BLaER1 treated with 17β-estradiol and CSF1 and Interleukin-3, amounts not matched to agents 10 nM and 100 nM (cell line): ENCODE measurements at regions not wholly inside any gene's neighbourhood (a gene's known extent, or its start where the extent isn't known, plus 50 kb on each side); places are given as distances from the start of the nearest gene placed in this dataset.
A peak's percentile ranks its signal among the peaks of the same experiment; 100 is the strongest.
"Not testable (repeated sequence)": the region's sequence is repeated elsewhere in the genome, so short reads cannot be mapped to it uniquely, and the experiment has no call there.

Source experiments
- H3K27ac ChIP-seq, 11 experiments: shearing (Covaris generic); formaldehyde crosslinking; 2 replicates each; pipeline ENCODE4 v1.8.1; 2022
- H3K27me3 ChIP-seq, 11 experiments: shearing (Covaris generic); formaldehyde crosslinking; 2 replicates each; pipeline ENCODE4 v1.8.1; 2022
- H3K36me3 ChIP-seq, 11 experiments: shearing (Covaris generic); formaldehyde crosslinking; 2 replicates each; pipeline ENCODE4 v1.8.1; 2022
- H3K4me1 ChIP-seq, 10 experiments: shearing (Covaris generic); formaldehyde crosslinking; 2 replicates each; pipeline ENCODE4 v1.8.1; 2022
- H3K4me2 ChIP-seq, 11 experiments: shearing (Covaris generic); formaldehyde crosslinking; 2 replicates each; pipeline ENCODE4 v1.8.1; 2022
- H3K4me3 ChIP-seq, 10 experiments: shearing (Covaris generic); formaldehyde crosslinking; 2 replicates each; pipeline ENCODE4 v1.8.1; 2022
- H3K9ac ChIP-seq, 11 experiments: shearing (Covaris generic); formaldehyde crosslinking; 2 replicates each; pipeline ENCODE4 v1.8.1; 2022
- H3K9me3 ChIP-seq, 11 experiments: shearing (Covaris generic); formaldehyde crosslinking; replicated peaks in 1 of 11; 2 replicates each; pipeline ENCODE4 v1.8.1; 2022
- H4K20me1 ChIP-seq, 11 experiments: shearing (Covaris generic); formaldehyde crosslinking; 2 replicates each; pipeline ENCODE4 v1.8.1; 2022
- Cebpa-rat ChIP-seq, 11 experiments: shearing (Covaris generic); IDR thresholded peaks; 2 replicates each; pipeline ENCODE4 v1.8.1; 2022

- no peaks in the 10 kb centered on the region for H4K20me1 ChIP-seq
- no peak overlapping the region for H3K4me3 ChIP-seq
- no peaks in the 10 kb centered on the region for H3K36me3 ChIP-seq
- peaks cover 0 to 6% (median 0%) of the 10 kb centered on the region in 11 experiments; a peak in 1 of 22 replicates for H3K9me3 ChIP-seq
- H3K4me1 ChIP-seq = no peaks in the 10 kb centered on the region
- no peak overlapping the region for H3K9ac ChIP-seq
- no peak overlapping the region for H3K27ac ChIP-seq
- TF ChIP-seq Cebpa-rat (IDR thresholded peaks at IDR 0.05) = no peak
- H3K27me3 ChIP-seq = no peaks in the 10 kb centered on the region
- no peak overlapping the region for H3K4me2 ChIP-seq
These were observed 726.1 kb downstream of the CDH18 start for GRCh38 chr5:19261879-19262278.

- Histone ChIP-seq H4K20me1 (no peaks in the 10 kb centered on the region), H3K9ac (no peak overlapping the region), H3K9me3 (peaks cover 0 to 8% (median 0%) of the 10 kb centered on the region in 11 experiments; a peak in 6 of 22 replicates), H3K4me1 (peaks cover 0 to 1% (median 0%) of the 10 kb centered on the region in 10 experiments; a peak in 2 of 20 replicates), H3K4me2 (no peak overlapping the region), H3K27ac (no peak overlapping the region), H3K27me3 (no peaks in the 10 kb centered on the region), H3K4me3 (no peak overlapping the region), H3K36me3 (no peaks in the 10 kb centered on the region)
- TF ChIP-seq Cebpa-rat (IDR thresholded peaks at IDR 0.05) = no peak
These were observed 723.2 kb downstream of the CDH18 start for GRCh38 chr5:19264821-19265220.

GRCh38 chr5:19266791-19267190 is 721.2 kb downstream of the CDH18 start:
- H3K9ac ChIP-seq = no peak overlapping the region
- no peak overlapping the region for H3K4me3 ChIP-seq
- H3K27me3 ChIP-seq = no peaks in the 10 kb centered on the region
- H3K9me3 ChIP-seq = peaks cover 0 to 6% (median 0%) of the 10 kb centered on the region in 11 experiments; a peak in 6 of 22 replicates
- H3K4me1 ChIP-seq = peaks cover 0 to 9% (median 0%) of the 10 kb centered on the region in 10 experiments; a peak in 2 of 20 replicates
- no peak for TF ChIP-seq Cebpa-rat (IDR thresholded peaks at IDR 0.05)
- no peaks in the 10 kb centered on the region for H3K36me3 ChIP-seq
- H3K4me2 ChIP-seq = no peak overlapping the region
- no peaks in the 10 kb centered on the region for H4K20me1 ChIP-seq
- H3K27ac ChIP-seq = no peak overlapping the region

GRCh38 chr5:19270153-19270552 is 717.8 kb downstream of the CDH18 start:
- no peaks in the 10 kb centered on the region for H4K20me1 ChIP-seq
- H3K27ac ChIP-seq = peak overlapping the region in 1 of 11 experiments; percentile 35; a peak in 1 of 22 replicates
- peak overlapping the region in 4 of 11 experiments; percentile 20 to 37 (median 23); a peak in 4 of 22 replicates for H3K4me2 ChIP-seq
- no peak overlapping the region for H3K4me3 ChIP-seq
- no peak overlapping the region for H3K9ac ChIP-seq
- H3K36me3 ChIP-seq = no peaks in the 10 kb centered on the region
- H3K4me1 ChIP-seq = peaks cover 0 to 9% (median 0%) of the 10 kb centered on the region in 10 experiments; a peak in 2 of 20 replicates
- H3K27me3 ChIP-seq = no peaks in the 10 kb centered on the region
- peaks cover 0 to 6% (median 0%) of the 10 kb centered on the region in 11 experiments; a peak in 6 of 22 replicates for H3K9me3 ChIP-seq
- TF ChIP-seq Cebpa-rat (IDR thresholded peaks at IDR 0.05) = no peak

- Histone ChIP-seq H3K4me1 (peaks cover 0 to 9% (median 0%) of the 10 kb centered on the region in 10 experiments; a peak in 2 of 20 replicates), H3K27ac (no peak overlapping the region), H3K9me3 (peaks cover 0 to 11% (median 0%) of the 10 kb centered on the region in 11 experiments; a peak in 7 of 22 replicates), H3K4me2 (no peak overlapping the region), H4K20me1 (no peaks in the 10 kb centered on the region), H3K27me3 (no peaks in the 10 kb centered on the region), H3K4me3 (no peak overlapping the region), H3K36me3 (no peaks in the 10 kb centered on the region), H3K9ac (no peak overlapping the region)
- TF ChIP-seq Cebpa-rat (IDR thresholded peaks at IDR 0.05) = no peak
These were observed 713.4 kb downstream of the CDH18 start for GRCh38 chr5:19274578-19274977.

- Histone ChIP-seq H3K27me3 (no peaks in the 10 kb centered on the region), H4K20me1 (no peaks in the 10 kb centered on the region), H3K4me2 (no peak overlapping the region), H3K27ac (no peak overlapping the region), H3K9ac (no peak overlapping the region), H3K9me3 (peaks cover 8 to 22% (median 19%) of the 10 kb centered on the region in 11 experiments; a peak in 20 of 22 replicates), H3K4me1 (no peaks in the 10 kb centered on the region), H3K4me3 (no peak overlapping the region), H3K36me3 (no peaks in the 10 kb centered on the region)
- no peak for TF ChIP-seq Cebpa-rat (IDR thresholded peaks at IDR 0.05)
These were observed 702.7 kb downstream of the CDH18 start for GRCh38 chr5:19285286-19285685.

GRCh38 chr5:19287548-19288277 is 700.3 kb downstream of the CDH18 start:
- H3K4me2 ChIP-seq, H3K36me3 ChIP-seq, H4K20me1 ChIP-seq, H3K27me3 ChIP-seq, H3K27ac ChIP-seq, H3K9ac ChIP-seq, H3K4me3 ChIP-seq, H3K4me1 ChIP-seq: not testable (repeated sequence)
- H3K9me3 ChIP-seq = peaks cover 8 to 22% (median 19%) of the 10 kb centered on the region in 11 experiments; a peak in 20 of 22 replicates

- peaks cover 8 to 22% (median 19%) of the 10 kb centered on the region in 11 experiments; a peak in 20 of 22 replicates for H3K9me3 ChIP-seq
- not testable (repeated sequence) for H3K27me3 ChIP-seq, H3K4me3 ChIP-seq, H4K20me1 ChIP-seq, H3K27ac ChIP-seq, H3K4me2 ChIP-seq, H3K36me3 ChIP-seq, H3K9ac ChIP-seq, H3K4me1 ChIP-seq
These were observed 699.7 kb downstream of the CDH18 start for GRCh38 chr5:19288311-19288710.

- no peak for TF ChIP-seq Cebpa-rat (IDR thresholded peaks at IDR 0.05)
- Histone ChIP-seq H3K4me2 (no peak overlapping the region), H3K9me3 (no peaks in the 10 kb centered on the region), H3K4me3 (no peak overlapping the region), H3K27ac (no peak overlapping the region), H4K20me1 (no peaks in the 10 kb centered on the region), H3K27me3 (no peaks in the 10 kb centered on the region), H3K9ac (no peak overlapping the region), H3K4me1 (no peaks in the 10 kb centered on the region), H3K36me3 (no peaks in the 10 kb centered on the region)
These were observed 690.1 kb downstream of the CDH18 start for GRCh38 chr5:19297934-19298333.

- Histone ChIP-seq H3K4me1 (no peaks in the 10 kb centered on the region), H3K4me2 (no peak overlapping the region), H3K9me3 (no peaks in the 10 kb centered on the region), H3K27me3 (no peaks in the 10 kb centered on the region), H3K36me3 (no peaks in the 10 kb centered on the region), H3K9ac (no peak overlapping the region), H4K20me1 (no peaks in the 10 kb centered on the region), H3K4me3 (no peak overlapping the region), H3K27ac (no peak overlapping the region)
- no peak for TF ChIP-seq Cebpa-rat (IDR thresholded peaks at IDR 0.05)
These were observed 686.7 kb downstream of the CDH18 start for GRCh38 chr5:19301271-19301670.
